ENCODE measurements at regions not wholly inside any gene's neighbourhood (a gene's known extent, or its start where the extent isn't known, plus 50 kb on each side); places are given as distances from the start of the nearest gene placed in this dataset.

GRCh38 chr16:13612623-13613022 lies 307.3 kb upstream of the ERCC4 start:
- Histone ChIP-seq H3K36me3 (replicated peaks; ENCODE audit: insufficient read depth, low read depth) (no peaks in the 10 kb centered on the region), H3K27me3 (no peaks in the 10 kb centered on the region), H3K9me2 (replicated peaks; ENCODE audit: insufficient read depth) (no peaks in the 10 kb centered on the region), H3K9me3 (ENCODE audit: low read depth) (no peaks in the 10 kb centered on the region), H3K4me1 (ENCODE audit: insufficient read depth) (peaks cover 14% of the 10 kb centered on the region), H4K20me1 (ENCODE audit: insufficient read depth, poor library complexity, severe bottlenecking) (no peaks in the 10 kb centered on the region), H3K27ac (no peak overlapping the region), H3K79me2 (no peaks in the 10 kb centered on the region), H3K4me3 (no peak overlapping the region), H3K4me2 (no peak overlapping the region), H2AFZ (no peak overlapping the region)
- 94% methylated on average over 4 of the region's 4 CpGs for WGBS (ENCODE audit: low lambda C conversion rate, missing lambda C conversion rate)
- TF ChIP-seq, protein P1, sequence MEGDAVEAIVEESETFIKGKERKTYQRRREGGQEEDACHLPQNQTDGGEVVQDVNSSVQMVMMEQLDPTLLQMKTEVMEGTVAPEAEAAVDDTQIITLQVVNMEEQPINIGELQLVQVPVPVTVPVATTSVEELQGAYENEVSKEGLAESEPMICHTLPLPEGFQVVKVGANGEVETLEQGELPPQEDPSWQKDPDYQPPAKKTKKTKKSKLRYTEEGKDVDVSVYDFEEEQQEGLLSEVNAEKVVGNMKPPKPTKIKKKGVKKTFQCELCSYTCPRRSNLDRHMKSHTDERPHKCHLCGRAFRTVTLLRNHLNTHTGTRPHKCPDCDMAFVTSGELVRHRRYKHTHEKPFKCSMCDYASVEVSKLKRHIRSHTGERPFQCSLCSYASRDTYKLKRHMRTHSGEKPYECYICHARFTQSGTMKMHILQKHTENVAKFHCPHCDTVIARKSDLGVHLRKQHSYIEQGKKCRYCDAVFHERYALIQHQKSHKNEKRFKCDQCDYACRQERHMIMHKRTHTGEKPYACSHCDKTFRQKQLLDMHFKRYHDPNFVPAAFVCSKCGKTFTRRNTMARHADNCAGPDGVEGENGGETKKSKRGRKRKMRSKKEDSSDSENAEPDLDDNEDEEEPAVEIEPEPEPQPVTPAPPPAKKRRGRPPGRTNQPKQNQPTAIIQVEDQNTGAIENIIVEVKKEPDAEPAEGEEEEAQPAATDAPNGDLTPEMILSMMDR (IDR thresholded peaks at IDR 0.05; ENCODE audit: poor library complexity): no peak
- TF ChIP-seq EZH2phosphoT487 (IDR thresholded peaks at IDR 0.05; ENCODE audit: low read depth, severe bottlenecking, unreplicated experiment) (no peak), EZH2 (IDR thresholded peaks at IDR 0.05; ENCODE audit: borderline replicate concordance) (no peak)
- no peak for DNase-seq (ENCODE audit: low spot score)

DNA sequence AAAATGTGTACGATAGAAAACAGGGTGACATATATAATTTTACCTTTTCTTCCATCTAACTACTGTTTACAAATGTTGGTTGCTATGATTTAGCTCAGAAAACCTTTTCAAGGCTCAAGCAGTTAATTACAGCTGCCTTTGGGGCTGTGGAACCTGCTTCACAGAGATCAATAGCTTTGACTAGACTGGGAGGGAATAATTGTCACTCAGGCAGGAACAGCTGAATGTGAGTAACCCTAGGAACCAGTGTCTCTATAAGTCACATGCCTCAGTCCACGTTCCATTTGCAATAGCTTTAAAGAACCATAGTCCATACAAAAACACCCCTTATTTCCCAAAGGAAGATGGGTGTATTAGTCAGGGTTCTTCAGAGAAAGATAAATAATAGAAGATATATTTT lies 306.8 kb upstream of the ERCC4 start:
- no peaks in the 10 kb centered on the region for H3K27me3 ChIP-seq
- no peaks in the 10 kb centered on the region for H3K79me2 ChIP-seq
- no peak overlapping the region for H3K27ac ChIP-seq
- no peak overlapping the region for H3K4me2 ChIP-seq
- no peaks in the 10 kb centered on the region for H3K36me3 ChIP-seq (replicated peaks; ENCODE audit: insufficient read depth, low read depth)
- H3K4me1 ChIP-seq (ENCODE audit: insufficient read depth): peaks cover 14% of the 10 kb centered on the region
- TF ChIP-seq EZH2 (IDR thresholded peaks at IDR 0.05; ENCODE audit: borderline replicate concordance) (no peak), EZH2phosphoT487 (IDR thresholded peaks at IDR 0.05; ENCODE audit: low read depth, severe bottlenecking, unreplicated experiment) (no peak)
- TF ChIP-seq, protein P1 (IDR thresholded peaks at IDR 0.05; ENCODE audit: poor library complexity): no peak
- H3K9me3 ChIP-seq (ENCODE audit: low read depth): no peaks in the 10 kb centered on the region
- no peak overlapping the region for H2AFZ ChIP-seq
- no peak overlapping the region for H3K4me3 ChIP-seq
- WGBS (ENCODE audit: low lambda C conversion rate, missing lambda C conversion rate): 67% methylated on average over 2 of the region's 2 CpGs
- no peak for DNase-seq (ENCODE audit: low spot score)
- no peaks in the 10 kb centered on the region for H3K9me2 ChIP-seq (replicated peaks; ENCODE audit: insufficient read depth)
- H4K20me1 ChIP-seq (ENCODE audit: insufficient read depth, poor library complexity, severe bottlenecking): no peaks in the 10 kb centered on the region

DNA sequence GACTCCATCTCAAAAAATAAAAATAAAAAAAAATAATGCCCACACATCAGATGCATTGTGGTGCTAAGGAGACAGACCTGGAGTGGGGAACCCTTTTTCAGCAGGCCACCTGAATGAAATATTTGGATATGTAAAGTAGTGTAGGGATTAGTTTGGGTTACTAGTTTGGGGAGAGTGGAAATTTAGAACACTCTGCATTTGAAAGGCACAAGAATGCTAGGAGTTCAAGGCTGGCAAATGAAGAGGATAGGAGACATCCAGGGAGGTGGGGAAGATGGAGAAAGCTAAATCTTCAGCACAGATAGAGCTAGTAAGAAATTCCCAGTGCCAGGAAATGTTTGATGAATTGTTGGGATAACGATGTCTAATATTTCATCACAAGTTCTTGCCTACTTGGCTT lies 298.3 kb upstream of the ERCC4 start:
- Histone ChIP-seq H3K27me3 (no peaks in the 10 kb centered on the region), H3K79me2 (no peaks in the 10 kb centered on the region), H3K9me3 (ENCODE audit: low read depth) (no peaks in the 10 kb centered on the region), H3K36me3 (replicated peaks; ENCODE audit: insufficient read depth, low read depth) (no peaks in the 10 kb centered on the region), H2AFZ (no peak overlapping the region), H3K4me3 (no peak overlapping the region), H3K9me2 (replicated peaks; ENCODE audit: insufficient read depth) (no peaks in the 10 kb centered on the region), H3K27ac (no peak overlapping the region), H3K4me1 (ENCODE audit: insufficient read depth) (peaks cover 6% of the 10 kb centered on the region), H3K4me2 (no peak overlapping the region), H4K20me1 (ENCODE audit: insufficient read depth, poor library complexity, severe bottlenecking) (no peaks in the 10 kb centered on the region)
- DNase-seq (ENCODE audit: low spot score): no peak
- WGBS (ENCODE audit: low lambda C conversion rate, missing lambda C conversion rate): 83% methylated on average over 1 of the region's 1 CpG
- TF ChIP-seq EZH2phosphoT487 (IDR thresholded peaks at IDR 0.05; ENCODE audit: low read depth, severe bottlenecking, unreplicated experiment): no peak
- TF ChIP-seq, protein P1 (IDR thresholded peaks at IDR 0.05; ENCODE audit: poor library complexity): no peak
- TF ChIP-seq EZH2 (IDR thresholded peaks at IDR 0.05; ENCODE audit: borderline replicate concordance): no peak

- H2AFZ ChIP-seq: no peak overlapping the region
- H3K27ac ChIP-seq: no peak overlapping the region
- H3K4me1 ChIP-seq (ENCODE audit: insufficient read depth): peaks cover 18% of the 10 kb centered on the region
- DNase-seq (ENCODE audit: low spot score): no peak
- H4K20me1 ChIP-seq (ENCODE audit: insufficient read depth, poor library complexity, severe bottlenecking): no peaks in the 10 kb centered on the region
- 93% methylated on average over 4 of the region's 4 CpGs for WGBS (ENCODE audit: low lambda C conversion rate, missing lambda C conversion rate)
- no peaks in the 10 kb centered on the region for H3K27me3 ChIP-seq
- no peaks in the 10 kb centered on the region for H3K36me3 ChIP-seq (replicated peaks; ENCODE audit: insufficient read depth, low read depth)
- H3K9me2 ChIP-seq (replicated peaks; ENCODE audit: insufficient read depth): no peaks in the 10 kb centered on the region
- TF ChIP-seq EZH2 (IDR thresholded peaks at IDR 0.05; ENCODE audit: borderline replicate concordance) (no peak), EZH2phosphoT487 (IDR thresholded peaks at IDR 0.05; ENCODE audit: low read depth, severe bottlenecking, unreplicated experiment) (no peak)
- TF ChIP-seq, protein P1 (IDR thresholded peaks at IDR 0.05; ENCODE audit: poor library complexity): no peak
- H3K4me3 ChIP-seq: no peak overlapping the region
- H3K79me2 ChIP-seq: no peaks in the 10 kb centered on the region
- H3K9me3 ChIP-seq (ENCODE audit: low read depth): no peaks in the 10 kb centered on the region
- H3K4me2 ChIP-seq: no peak overlapping the region
Observed at GRCh38 chr16:13628156-13628555, 291.8 kb upstream of the ERCC4 start.

Data from hepatocyte (in vitro differentiated cells).